ENCODE measurements at regions not wholly inside any gene's neighbourhood (a gene's known extent, or its start where the extent isn't known, plus 50 kb on each side); places are given as distances from the start of the nearest gene placed in this dataset.
A peak's percentile ranks its signal among the peaks of the same experiment; 100 is the strongest.
"Not testable (repeated sequence)": the region's sequence is repeated elsewhere in the genome, so short reads cannot be mapped to it uniquely, and the experiment has no call there.

- ATAC-seq (ENCODE audit: insufficient read depth, low FRiP score) (no peak), DNase-seq (no peak)
- TF ChIP-seq, protein P1, sequence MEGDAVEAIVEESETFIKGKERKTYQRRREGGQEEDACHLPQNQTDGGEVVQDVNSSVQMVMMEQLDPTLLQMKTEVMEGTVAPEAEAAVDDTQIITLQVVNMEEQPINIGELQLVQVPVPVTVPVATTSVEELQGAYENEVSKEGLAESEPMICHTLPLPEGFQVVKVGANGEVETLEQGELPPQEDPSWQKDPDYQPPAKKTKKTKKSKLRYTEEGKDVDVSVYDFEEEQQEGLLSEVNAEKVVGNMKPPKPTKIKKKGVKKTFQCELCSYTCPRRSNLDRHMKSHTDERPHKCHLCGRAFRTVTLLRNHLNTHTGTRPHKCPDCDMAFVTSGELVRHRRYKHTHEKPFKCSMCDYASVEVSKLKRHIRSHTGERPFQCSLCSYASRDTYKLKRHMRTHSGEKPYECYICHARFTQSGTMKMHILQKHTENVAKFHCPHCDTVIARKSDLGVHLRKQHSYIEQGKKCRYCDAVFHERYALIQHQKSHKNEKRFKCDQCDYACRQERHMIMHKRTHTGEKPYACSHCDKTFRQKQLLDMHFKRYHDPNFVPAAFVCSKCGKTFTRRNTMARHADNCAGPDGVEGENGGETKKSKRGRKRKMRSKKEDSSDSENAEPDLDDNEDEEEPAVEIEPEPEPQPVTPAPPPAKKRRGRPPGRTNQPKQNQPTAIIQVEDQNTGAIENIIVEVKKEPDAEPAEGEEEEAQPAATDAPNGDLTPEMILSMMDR (IDR thresholded peaks at IDR 0.05; ENCODE audit: control extremely low read depth, extremely low read depth), result no peak
- peaks cover 0 to 7% (median 0%) of the 10 kb centered on the region in 4 donors for H3K9me3 ChIP-seq (ENCODE audit: control insufficient read depth in 4 of 4, insufficient read depth in 3 of 4, low read length in 3 of 4)
- no peaks in the 10 kb centered on the region for H3K4me1 ChIP-seq (ENCODE audit: control insufficient read depth in 5 of 5, insufficient read depth in 5 of 5, low read length in 5 of 5)
- no peaks in the 10 kb centered on the region for H3K27me3 ChIP-seq (ENCODE audit: control insufficient read depth in 3 of 3, insufficient read depth in 3 of 3, low read length in 2 of 3)
- no peak overlapping the region for H3K9ac ChIP-seq (ENCODE audit: insufficient read depth in 1 of 2, low read length in 2 of 2)
- H3K36me3 ChIP-seq (ENCODE audit: control insufficient read depth in 4 of 4, insufficient read depth in 4 of 4, low read length in 4 of 4), result no peaks in the 10 kb centered on the region
- H3K4me3 ChIP-seq, result no peak overlapping the region
- WGBS, 2 donors, result 88 to 90% methylated on average over 1 of the region's 1 CpG
- no peak overlapping the region for H3K27ac ChIP-seq (ENCODE audit: low read depth in 1 of 2, low read length in 1 of 2)
Measured at GRCh38 chr14:82029038-82029437, 495.4 kb upstream of the SEL1L start.

DNA sequence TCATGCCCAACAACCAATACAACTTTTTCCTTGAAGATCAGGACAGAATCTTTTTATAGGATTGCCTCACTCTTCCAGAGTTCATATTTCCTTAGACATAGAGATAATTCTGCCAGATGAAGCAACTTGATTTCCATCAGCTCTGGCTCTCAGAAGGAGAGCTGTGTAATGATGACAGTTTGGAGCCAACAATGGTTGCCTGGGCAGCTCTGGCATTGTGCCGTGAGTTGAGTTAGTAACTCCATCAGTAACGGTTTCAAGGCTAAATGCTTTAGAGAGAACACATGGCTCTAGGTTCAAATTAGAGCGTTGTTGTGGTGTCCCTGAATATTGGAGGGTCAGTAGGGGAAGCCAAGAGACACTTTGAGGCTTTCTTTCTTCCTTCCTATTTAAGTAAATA, 501.7 kb upstream of the SEL1L start:
- H3K9me3 ChIP-seq (ENCODE audit: control insufficient read depth in 4 of 4, insufficient read depth in 3 of 4, low read length in 3 of 4), result no peaks in the 10 kb centered on the region
- H3K36me3 ChIP-seq (ENCODE audit: control insufficient read depth in 4 of 4, insufficient read depth in 4 of 4, low read length in 4 of 4), result no peaks in the 10 kb centered on the region
- H3K9ac ChIP-seq (ENCODE audit: insufficient read depth in 1 of 2, low read length in 2 of 2), result no peak overlapping the region
- H3K27me3 ChIP-seq (ENCODE audit: control insufficient read depth in 3 of 3, insufficient read depth in 3 of 3, low read length in 2 of 3), result no peaks in the 10 kb centered on the region
- DNase-seq (no peak), ATAC-seq (ENCODE audit: insufficient read depth, low FRiP score) (no peak)
- H3K4me1 ChIP-seq (ENCODE audit: control insufficient read depth in 5 of 5, insufficient read depth in 5 of 5, low read length in 5 of 5), result no peaks in the 10 kb centered on the region
- H3K27ac ChIP-seq (ENCODE audit: low read depth in 1 of 2, low read length in 1 of 2), result no peak overlapping the region
- 54 to 81% methylated on average over 3 of the region's 3 CpGs for WGBS, 2 donors
- TF ChIP-seq, protein P1 (IDR thresholded peaks at IDR 0.05; ENCODE audit: control extremely low read depth, extremely low read depth), result no peak
- no peak overlapping the region for H3K4me3 ChIP-seq

- not testable (repeated sequence) for H3K36me3 ChIP-seq (ENCODE audit: control insufficient read depth in 4 of 4, insufficient read depth in 4 of 4, low read length in 4 of 4); DNase-seq; ATAC-seq (ENCODE audit: insufficient read depth, low FRiP score); H3K27me3 ChIP-seq (ENCODE audit: control insufficient read depth in 3 of 3, insufficient read depth in 3 of 3, low read length in 2 of 3); H3K9me3 ChIP-seq (ENCODE audit: control insufficient read depth in 4 of 4, insufficient read depth in 3 of 4, low read length in 3 of 4); H3K4me1 ChIP-seq (ENCODE audit: control insufficient read depth in 5 of 5, insufficient read depth in 5 of 5, low read length in 5 of 5); H3K27ac ChIP-seq (ENCODE audit: low read depth in 1 of 2, low read length in 1 of 2); H3K9ac ChIP-seq (ENCODE audit: insufficient read depth in 1 of 2, low read length in 2 of 2); H3K4me3 ChIP-seq
- 80 to 94% methylated on average over 3 of the region's 3 CpGs for WGBS, 2 donors
Measured at GRCh38 chr14:82038066-82038465, 504.4 kb upstream of the SEL1L start.

- DNase-seq, result peak in 1 of 3 donors; percentile 1
- no peak for ATAC-seq (ENCODE audit: insufficient read depth, low FRiP score)
- no peak overlapping the region for H3K4me3 ChIP-seq
- TF ChIP-seq, protein P1 (IDR thresholded peaks at IDR 0.05; ENCODE audit: control extremely low read depth, extremely low read depth), result no peak
- no peak overlapping the region for H3K9ac ChIP-seq (ENCODE audit: insufficient read depth in 1 of 2, low read length in 2 of 2)
- WGBS, 2 donors, result 60 to 68% methylated on average over 1 of the region's 1 CpG
- no peaks in the 10 kb centered on the region for H3K36me3 ChIP-seq (ENCODE audit: control insufficient read depth in 4 of 4, insufficient read depth in 4 of 4, low read length in 4 of 4)
- H3K27me3 ChIP-seq (ENCODE audit: control insufficient read depth in 3 of 3, insufficient read depth in 3 of 3, low read length in 2 of 3), result peaks cover 0 to 2% (median 0%) of the 10 kb centered on the region in 3 donors
- H3K4me1 ChIP-seq (ENCODE audit: control insufficient read depth in 5 of 5, insufficient read depth in 5 of 5, low read length in 5 of 5), result no peaks in the 10 kb centered on the region
- no peak overlapping the region for H3K27ac ChIP-seq (ENCODE audit: low read depth in 1 of 2, low read length in 1 of 2)
- H3K9me3 ChIP-seq (ENCODE audit: control insufficient read depth in 4 of 4, insufficient read depth in 3 of 4, low read length in 3 of 4), result no peaks in the 10 kb centered on the region
Measured at GRCh38 chr14:82045339-82045738, 511.7 kb upstream of the SEL1L start.
